ENCODE measurements at regions not wholly inside any gene's neighbourhood (a gene's known extent, or its start where the extent isn't known, plus 50 kb on each side); places are given as distances from the start of the nearest gene placed in this dataset.

GRCh38 chr2:151078889-151079288 is 182.8 kb downstream of the RBM43 start:
- Histone ChIP-seq H3K27me3 (ENCODE audit: low read depth, low read length) (0 out of 2 replicates have a peak, but pooled peaks cover 2% of the 10 kb centered on the region), H3K4me3 (ENCODE audit: low read length) (no peak overlapping the region), H2AFZ (ENCODE audit: low read depth, low read length) (no peak overlapping the region), H3K79me2 (ENCODE audit: low read length) (no peaks in the 10 kb centered on the region), H3K36me3 (replicated peaks; ENCODE audit: low read depth, low read length) (no peaks in the 10 kb centered on the region), H3K27ac (ENCODE audit: low read length) (no peak overlapping the region), H4K20me1 (ENCODE audit: insufficient read depth, low read length) (no peaks in the 10 kb centered on the region), H3K9ac (ENCODE audit: low read length) (no peak overlapping the region), H3K4me2 (ENCODE audit: low read length) (no peak overlapping the region), H3K4me1 (ENCODE audit: low read length) (no peaks in the 10 kb centered on the region), H3K9me3 (ENCODE audit: insufficient read depth, low read length) (no peaks in the 10 kb centered on the region)
- TF ChIP-seq CTCF (IDR thresholded peaks at IDR 0.05; ENCODE audit: low read depth, low read length) = no peak
- TF ChIP-seq EZH2phosphoT487 (IDR thresholded peaks at IDR 0.05; ENCODE audit: low read depth) = no peak

GRCh38 chr2:151071906-151072305 is 189.8 kb downstream of the RBM43 start:
- no peak overlapping the region for H3K4me2 ChIP-seq (ENCODE audit: low read length)
- no peak overlapping the region for H3K9ac ChIP-seq (ENCODE audit: low read length)
- no peak overlapping the region for H3K4me3 ChIP-seq (ENCODE audit: low read length)
- no peak overlapping the region for H3K27ac ChIP-seq (ENCODE audit: low read length)
- H3K36me3 ChIP-seq (replicated peaks; ENCODE audit: low read depth, low read length) = no peaks in the 10 kb centered on the region
- H3K9me3 ChIP-seq (ENCODE audit: insufficient read depth, low read length) = no peaks in the 10 kb centered on the region
- no peaks in the 10 kb centered on the region for H3K27me3 ChIP-seq (ENCODE audit: low read depth, low read length)
- no peaks in the 10 kb centered on the region for H4K20me1 ChIP-seq (ENCODE audit: insufficient read depth, low read length)
- H2AFZ ChIP-seq (ENCODE audit: low read depth, low read length) = no peak overlapping the region
- H3K4me1 ChIP-seq (ENCODE audit: low read length) = no peaks in the 10 kb centered on the region
- TF ChIP-seq CTCF (IDR thresholded peaks at IDR 0.05; ENCODE audit: low read depth, low read length) (no peak), EZH2phosphoT487 (IDR thresholded peaks at IDR 0.05; ENCODE audit: low read depth) (no peak)
- no peaks in the 10 kb centered on the region for H3K79me2 ChIP-seq (ENCODE audit: low read length)

GRCh38 chr2:151071382-151071781 is 190.3 kb downstream of the RBM43 start:
- no peak overlapping the region for H3K27ac ChIP-seq (ENCODE audit: low read length)
- H3K4me1 ChIP-seq (ENCODE audit: low read length) = no peaks in the 10 kb centered on the region
- no peaks in the 10 kb centered on the region for H3K9me3 ChIP-seq (ENCODE audit: insufficient read depth, low read length)
- H3K27me3 ChIP-seq (ENCODE audit: low read depth, low read length) = no peaks in the 10 kb centered on the region
- no peaks in the 10 kb centered on the region for H3K36me3 ChIP-seq (replicated peaks; ENCODE audit: low read depth, low read length)
- TF ChIP-seq CTCF (IDR thresholded peaks at IDR 0.05; ENCODE audit: low read depth, low read length) (peak; percentile 28), EZH2phosphoT487 (IDR thresholded peaks at IDR 0.05; ENCODE audit: low read depth) (no peak)
- no peaks in the 10 kb centered on the region for H4K20me1 ChIP-seq (ENCODE audit: insufficient read depth, low read length)
- no peak overlapping the region for H2AFZ ChIP-seq (ENCODE audit: low read depth, low read length)
- no peaks in the 10 kb centered on the region for H3K79me2 ChIP-seq (ENCODE audit: low read length)
- no peak overlapping the region for H3K4me2 ChIP-seq (ENCODE audit: low read length)
- no peak overlapping the region for H3K4me3 ChIP-seq (ENCODE audit: low read length)
- H3K9ac ChIP-seq (ENCODE audit: low read length) = no peak overlapping the region

GRCh38 chr2:151070253-151070652 is 191.4 kb downstream of the RBM43 start:
- Histone ChIP-seq H3K36me3 (replicated peaks; ENCODE audit: low read depth, low read length) (no peaks in the 10 kb centered on the region), H4K20me1 (ENCODE audit: insufficient read depth, low read length) (no peaks in the 10 kb centered on the region), H3K4me1 (ENCODE audit: low read length) (no peaks in the 10 kb centered on the region), H3K9me3 (ENCODE audit: insufficient read depth, low read length) (no peaks in the 10 kb centered on the region), H3K9ac (ENCODE audit: low read length) (no peak overlapping the region), H2AFZ (ENCODE audit: low read depth, low read length) (no peak overlapping the region), H3K4me2 (ENCODE audit: low read length) (no peak overlapping the region), H3K27ac (ENCODE audit: low read length) (no peak overlapping the region), H3K79me2 (ENCODE audit: low read length) (no peaks in the 10 kb centered on the region), H3K27me3 (ENCODE audit: low read depth, low read length) (no peaks in the 10 kb centered on the region), H3K4me3 (ENCODE audit: low read length) (no peak overlapping the region)
- no peak for TF ChIP-seq EZH2phosphoT487 (IDR thresholded peaks at IDR 0.05; ENCODE audit: low read depth)

Data from OCI-LY3 (cell line).